ENCODE measurements at regions not wholly inside any gene's neighbourhood (a gene's known extent, or its start where the extent isn't known, plus 50 kb on each side); places are given as distances from the start of the nearest gene placed in this dataset.
"Not testable (repeated sequence)": the region's sequence is repeated elsewhere in the genome, so short reads cannot be mapped to it uniquely, and the experiment has no call there.

GRCh38 chr6:141788096-141788495 lies 344.6 kb upstream of the GJE1 start:
- no peak for DNase-seq (ENCODE audit: low read depth in 2 of 3, low spot score in 1 of 3)

GRCh38 chr6:141783585-141783984 lies 349.1 kb upstream of the GJE1 start:
- no peak for DNase-seq (ENCODE audit: low read depth in 2 of 3, low spot score in 1 of 3)

- no peak for DNase-seq (ENCODE audit: low read depth in 2 of 3, low spot score in 1 of 3)
Measured at GRCh38 chr6:141780296-141780695, 352.4 kb upstream of the GJE1 start.

GRCh38 chr6:141764388-141764787 lies 368.3 kb upstream of the GJE1 start:
- no peak for DNase-seq (ENCODE audit: low read depth in 2 of 3, low spot score in 1 of 3)

- DNase-seq (ENCODE audit: low read depth in 2 of 3, low spot score in 1 of 3), result no peak
Measured at GRCh38 chr6:141758430-141758829, 374.3 kb upstream of the GJE1 start.

- no peak for DNase-seq (ENCODE audit: low read depth in 2 of 3, low spot score in 1 of 3)
Measured at GRCh38 chr6:141753180-141753579, 379.5 kb upstream of the GJE1 start.

- DNase-seq (ENCODE audit: low read depth in 2 of 3, low spot score in 1 of 3), result no peak
Measured at GRCh38 chr6:141752677-141753076, 380.0 kb upstream of the GJE1 start.

GRCh38 chr6:141746324-141746723 lies 386.4 kb upstream of the GJE1 start:
- not testable (repeated sequence) for DNase-seq (ENCODE audit: low read depth in 2 of 3, low spot score in 1 of 3)

GRCh38 chr6:141744971-141745370 lies 387.8 kb upstream of the GJE1 start:
- no peak for DNase-seq (ENCODE audit: low read depth in 2 of 3, low spot score in 1 of 3)

GRCh38 chr6:141744194-141744925 lies 388.4 kb upstream of the GJE1 start:
- DNase-seq (ENCODE audit: low read depth in 2 of 3, low spot score in 1 of 3), result no peak

DNA sequence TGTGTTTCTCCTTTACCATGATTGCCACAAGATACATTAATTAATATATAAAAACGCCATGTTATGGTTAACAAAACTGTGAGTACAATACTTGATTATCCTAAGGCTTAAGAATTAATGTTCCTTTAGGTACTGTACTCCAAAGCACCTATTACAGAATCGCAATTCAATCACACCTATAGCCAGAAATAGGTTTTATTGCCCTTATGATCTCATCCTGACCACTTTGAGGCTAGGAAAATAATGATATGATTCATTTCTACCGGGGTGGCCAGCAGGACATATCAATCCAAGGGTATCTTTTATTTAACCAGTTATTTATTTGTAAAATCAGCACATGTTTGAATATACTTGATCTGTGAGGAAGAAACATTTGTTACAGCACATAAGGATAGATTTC lies 396.6 kb upstream of the GJE1 start:
- DNase-seq (ENCODE audit: low read depth in 2 of 3, low spot score in 1 of 3), result no peak

- DNase-seq (ENCODE audit: low read depth in 2 of 3, low spot score in 1 of 3), result no peak
Measured at GRCh38 chr6:141735126-141735525, 397.6 kb upstream of the GJE1 start.

DNA sequence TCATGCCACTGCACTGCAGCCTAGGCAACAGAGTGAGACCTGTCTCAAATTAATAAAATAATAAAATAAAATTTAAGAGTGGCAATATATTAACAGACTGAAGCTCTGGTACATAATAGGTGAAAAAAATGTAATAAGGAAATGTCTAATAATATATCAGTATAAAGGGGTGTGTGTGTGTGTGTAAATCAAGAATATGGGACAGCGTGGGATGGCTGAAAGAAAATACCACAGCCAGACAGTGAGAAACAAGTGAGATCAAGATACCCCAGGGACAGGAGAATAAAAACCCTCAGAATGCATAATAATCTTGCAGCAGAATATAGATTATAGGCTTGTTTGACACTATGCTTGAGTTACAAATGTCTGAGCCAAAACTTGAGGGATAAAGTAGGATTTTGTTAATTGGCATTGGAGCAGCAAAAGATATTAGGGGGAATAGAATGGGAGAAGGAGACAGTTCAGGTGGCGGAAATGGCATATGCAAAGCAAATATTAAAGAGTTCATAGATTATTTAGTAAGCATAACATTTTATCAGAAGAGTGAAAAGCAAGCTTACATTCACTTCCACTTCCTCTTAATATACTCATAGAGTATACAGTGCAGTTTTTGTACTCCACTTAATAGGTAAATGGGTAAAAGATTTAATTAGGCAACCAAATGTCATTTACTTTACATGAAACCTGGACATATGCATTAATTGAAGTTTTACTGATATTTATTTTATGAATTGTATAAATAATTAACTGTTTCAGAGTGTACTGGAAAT lies 398.5 kb upstream of the GJE1 start:
- no peak for DNase-seq (ENCODE audit: low read depth in 2 of 3, low spot score in 1 of 3)

DNA sequence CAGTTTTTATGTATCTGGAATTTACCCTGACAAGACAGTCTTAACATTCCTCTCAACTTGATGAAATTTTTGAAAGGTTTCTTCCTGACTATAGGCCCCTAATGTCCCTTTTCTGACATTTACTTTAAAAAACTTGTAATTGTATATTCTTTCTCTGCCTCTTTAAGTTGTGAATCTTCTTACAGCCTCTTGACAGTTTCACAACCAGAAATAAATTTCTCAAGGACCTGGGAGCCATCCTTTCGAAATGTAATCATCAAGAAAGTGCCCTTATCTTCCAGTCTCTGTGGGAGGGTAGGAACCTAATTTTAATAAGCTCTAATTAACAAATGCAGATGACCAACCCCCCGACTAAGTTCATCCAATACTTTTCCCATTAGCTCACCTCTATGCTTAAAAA lies 403.6 kb upstream of the GJE1 start:
- DNase-seq (ENCODE audit: low read depth in 2 of 3, low spot score in 1 of 3), result no peak

DNA sequence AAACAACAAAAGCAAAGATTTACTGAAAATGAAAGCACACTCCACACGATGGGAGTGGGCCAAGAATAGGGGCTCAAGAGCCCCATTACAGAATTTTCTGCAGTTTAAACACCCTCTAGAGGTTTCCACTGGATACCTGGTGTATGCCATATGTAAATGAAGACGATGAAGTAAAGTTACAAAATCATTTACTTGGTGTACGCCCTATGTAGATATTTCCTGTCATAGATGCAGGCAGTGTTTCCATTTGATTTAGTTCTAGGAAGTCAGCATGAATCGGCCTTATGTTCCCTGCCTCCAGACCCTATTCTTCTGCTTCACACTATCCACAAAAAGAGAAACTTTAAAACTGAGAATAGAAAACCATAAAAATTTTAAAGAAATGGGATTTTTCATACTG lies 404.4 kb upstream of the GJE1 start:
- no peak for DNase-seq (ENCODE audit: low read depth in 2 of 3, low spot score in 1 of 3)

DNA sequence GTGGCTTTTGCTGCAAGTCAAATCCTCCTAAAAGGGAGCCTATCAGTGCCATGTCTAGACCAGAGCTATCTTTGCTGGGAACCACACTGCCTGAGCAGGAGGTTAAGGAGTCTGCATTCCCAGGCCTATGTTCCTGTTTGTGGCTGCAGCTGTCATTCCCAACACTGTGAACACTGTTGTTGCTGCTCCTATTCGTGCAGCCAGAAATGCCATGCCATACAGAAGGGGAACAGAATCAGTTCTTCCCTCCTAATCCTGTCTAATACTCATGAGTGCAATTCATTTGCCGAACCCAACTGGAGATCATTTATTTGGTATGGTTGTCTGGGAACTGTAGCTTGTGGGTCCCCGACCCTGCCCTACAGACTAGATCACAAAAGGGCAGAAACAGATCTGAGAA lies 406.5 kb upstream of the GJE1 start:
- no peak for DNase-seq (ENCODE audit: low read depth in 2 of 3, low spot score in 1 of 3)

GRCh38 chr6:141724731-141725130 lies 408.0 kb upstream of the GJE1 start:
- DNase-seq (ENCODE audit: low read depth in 2 of 3, low spot score in 1 of 3), result no peak

DNA sequence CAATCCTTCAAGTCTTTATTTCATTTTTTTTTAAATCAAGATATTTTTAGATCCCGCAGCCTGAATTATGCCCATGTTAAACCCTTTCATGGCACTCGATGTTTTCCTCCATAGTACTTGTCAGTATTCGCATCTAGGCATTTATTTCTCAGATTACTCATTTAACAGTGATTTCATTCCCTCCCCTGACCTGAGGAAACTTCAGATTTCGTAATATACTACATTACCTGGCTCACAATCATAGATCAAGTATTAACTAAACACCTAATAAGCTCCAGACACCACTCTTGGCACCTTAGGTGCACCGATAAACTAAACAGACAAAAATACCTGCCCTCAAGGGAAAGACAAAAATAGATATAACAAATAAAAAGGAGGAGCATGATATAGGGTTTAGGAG lies 413.2 kb upstream of the GJE1 start:
- no peak for DNase-seq (ENCODE audit: low read depth in 2 of 3, low spot score in 1 of 3)

- no peak for DNase-seq (ENCODE audit: low read depth in 2 of 3, low spot score in 1 of 3)
Measured at GRCh38 chr6:141705431-141705830, 427.3 kb upstream of the GJE1 start.

DNA sequence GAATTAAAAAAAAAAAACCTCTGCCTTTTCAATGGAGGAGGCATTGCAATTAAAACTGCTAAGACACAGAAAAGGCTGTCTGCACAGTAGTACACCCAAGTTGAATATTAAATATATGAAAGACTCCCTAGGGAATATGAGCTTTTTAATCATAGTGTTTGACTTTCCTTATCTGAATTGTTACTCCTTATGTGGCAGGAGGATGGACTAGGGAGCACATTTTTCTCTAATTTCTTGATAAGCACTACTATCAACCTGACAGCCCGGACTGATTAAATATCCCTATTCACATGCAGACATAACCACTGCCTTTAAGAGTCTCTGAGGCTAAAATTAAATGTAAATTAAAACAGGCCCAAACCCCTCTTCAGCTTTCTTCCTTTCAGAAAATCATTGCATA lies 428.6 kb upstream of the GJE1 start:
- DNase-seq (ENCODE audit: low read depth in 2 of 3, low spot score in 1 of 3), result no peak

GRCh38 chr6:141701732-141702131 lies 431.0 kb upstream of the GJE1 start:
- no peak for DNase-seq (ENCODE audit: low read depth in 2 of 3, low spot score in 1 of 3)

DNA sequence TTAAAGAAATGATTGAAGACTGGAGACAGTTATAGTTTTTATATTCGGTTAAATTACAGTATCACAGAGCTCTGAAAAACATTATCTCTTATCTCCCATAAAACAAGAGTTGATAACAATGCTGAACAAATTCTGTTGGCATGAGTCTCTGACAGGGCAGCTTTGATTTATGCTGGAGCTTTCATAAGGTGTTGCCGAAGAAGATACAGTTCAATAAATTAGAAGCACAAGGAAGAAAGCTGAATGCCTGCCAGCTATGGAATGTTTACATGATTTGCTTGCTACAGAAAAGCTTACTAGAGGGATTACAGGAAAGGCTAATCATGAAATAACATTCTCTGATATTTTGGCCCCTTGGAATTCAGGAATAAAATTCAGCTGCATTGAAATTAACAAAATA lies 431.9 kb upstream of the GJE1 start:
- DNase-seq (ENCODE audit: low read depth in 2 of 3, low spot score in 1 of 3), result no peak

DNA sequence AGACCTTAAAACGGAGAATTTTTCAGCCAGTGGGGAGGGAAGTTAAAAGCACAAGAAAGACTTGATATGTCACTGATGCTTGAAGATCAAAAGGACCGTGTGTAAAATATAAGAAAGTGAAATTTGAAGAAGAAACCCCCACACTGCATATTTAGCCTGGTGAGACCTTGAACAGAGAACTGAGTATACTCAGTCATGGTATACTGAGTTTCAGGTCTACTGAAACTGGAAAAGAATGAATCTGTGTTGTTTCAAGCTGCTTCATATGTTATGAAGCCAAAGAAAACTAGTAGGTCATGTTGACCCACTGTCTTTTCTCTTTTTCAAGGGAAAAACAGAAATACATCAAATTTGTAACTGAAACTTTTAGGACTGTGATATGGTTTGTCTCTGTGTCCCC lies 443.8 kb upstream of the GJE1 start:
- no peak for DNase-seq (ENCODE audit: low read depth in 2 of 3, low spot score in 1 of 3)

Data from stimulated activated CD4-positive, alpha-beta T cell treated with anti-CD3 and anti-CD28 coated beads, Interleukin-12 subunit alpha, Interleukin-12 subunit beta, amount 100 ng/mL, for 48 hours (primary cell).